ENCODE measurements at regions not wholly inside any gene's neighbourhood (a gene's known extent, or its start where the extent isn't known, plus 50 kb on each side); places are given as distances from the start of the nearest gene placed in this dataset.

DNA sequence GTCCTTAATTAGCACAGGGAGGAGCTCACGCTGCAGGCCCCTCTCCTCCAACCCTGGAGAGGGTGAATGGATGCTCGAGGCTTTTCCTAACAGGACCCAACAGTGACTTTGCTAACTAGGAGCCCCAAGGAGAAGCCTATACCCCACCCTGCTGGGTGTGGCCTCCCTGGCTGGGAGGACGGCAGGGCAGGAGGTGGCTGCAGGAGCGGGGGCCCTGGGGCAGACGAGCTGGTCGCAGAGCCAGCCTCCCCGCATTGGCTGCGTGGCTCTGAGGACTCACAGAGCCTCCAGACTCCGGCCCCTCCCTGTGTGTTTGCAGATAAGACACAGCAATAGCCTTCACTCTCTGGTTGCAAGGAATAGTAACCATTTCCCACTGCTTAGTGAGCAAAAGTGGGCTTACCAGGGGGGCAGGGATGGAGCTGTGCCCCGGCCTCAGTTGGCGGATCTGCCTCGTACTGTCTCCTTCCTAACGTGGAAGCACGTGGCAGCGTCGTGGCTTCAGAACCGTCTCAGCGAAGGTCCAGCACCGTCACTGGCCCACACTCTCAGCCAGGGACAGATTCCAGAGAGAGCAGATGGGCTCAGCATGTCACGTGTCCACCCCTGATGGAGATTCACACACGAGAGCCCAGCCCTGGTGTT lies 1087.5 kb downstream of the BRD1 start:
- no peak overlapping the region for H3K14ac ChIP-seq (replicated peaks; ENCODE audit: low read depth, low read length)
- 76% methylated on average over 7 of the region's 21 CpGs; no CpG with 5 or more reads in 1 of the 2 experiments for WGBS, 2 experiments (ENCODE audit: extremely low coverage in 2 of 2, insufficient read length in 1 of 2)
- no peak overlapping the region for H3K9ac ChIP-seq (ENCODE audit: low read depth, low read length)
- no peak overlapping the region for H2AFZ ChIP-seq (replicated peaks; ENCODE audit: low read length, poor library complexity)
- no peak overlapping the region for H2BK120ac ChIP-seq (ENCODE audit: low read depth, low read length)
- POLR2A ChIA-PET (ENCODE audit: unreplicated experiment), result no interaction called here
- H3K4me1 ChIP-seq (ENCODE audit: control insufficient read depth, insufficient read depth, low read length), result no peaks in the 10 kb centered on the region
- no peak overlapping the region for H3K23ac ChIP-seq (ENCODE audit: low read depth, low read length)
- no peak overlapping the region for H3K4ac ChIP-seq (ENCODE audit: low read depth, low read length)
- H4K20me1 ChIP-seq (ENCODE audit: insufficient read depth, low read length), result no peaks in the 10 kb centered on the region
- dilution Hi-C loops (cut with HindIII; ENCODE audit: low sequenced_read_pairs, unreplicated experiment) (no loop called here), in situ Hi-C loops (cut with MboI; ENCODE audit: low sequenced_read_pairs) (no loop called here), intact Hi-C loops (cut with micrococcal nuclease) (no loop called here)
- CTCF ChIA-PET, result no interaction called here
- H3K36me3 ChIP-seq (ENCODE audit: control insufficient read depth, insufficient read depth, low read length), result no peaks in the 10 kb centered on the region
- ATAC-seq (ENCODE audit: low read depth) (no peak), DNase-seq (no peak)
- no peak overlapping the region for H2BK5ac ChIP-seq (ENCODE audit: low read depth, low read length, poor library complexity, severe bottlenecking)
- no peak overlapping the region for H3K56ac ChIP-seq (ENCODE audit: extremely low read depth, insufficient read depth, low read length)
- no peak overlapping the region for H3K4me2 ChIP-seq (ENCODE audit: low read depth, low read length)
- H3K27ac ChIP-seq (ENCODE audit: insufficient read depth, low read length), result no peak overlapping the region
- no peaks in the 10 kb centered on the region for H3K79me1 ChIP-seq (ENCODE audit: low read depth in 1 of 2, low read length in 2 of 2)
- no peaks in the 10 kb centered on the region for H3K9me1 ChIP-seq (ENCODE audit: insufficient read depth, low read length)
- H2AK5ac ChIP-seq (ENCODE audit: low read depth, low read length), result no peak overlapping the region
- no peak overlapping the region for H4K5ac ChIP-seq (ENCODE audit: low read depth, low read length)
- H3K9me3 ChIP-seq (ENCODE audit: control insufficient read depth, insufficient read depth, low read length), result peaks cover 73% of the 10 kb centered on the region
- no peak overlapping the region for H2AK9ac ChIP-seq (replicated peaks; ENCODE audit: low read depth, low read length, poor library complexity)
- no peak overlapping the region for H4K91ac ChIP-seq (ENCODE audit: insufficient read depth, low read depth, low read length)
- H2BK15ac ChIP-seq (ENCODE audit: low read depth, low read length), result no peak overlapping the region
- no peaks in the 10 kb centered on the region for H3K27me3 ChIP-seq (ENCODE audit: control insufficient read depth, insufficient read depth, low read length)
- H3K4me3 ChIP-seq (ENCODE audit: insufficient read depth, low read depth, low read length), result no peak overlapping the region
- BruUV-seq (replicated peaks), result no TSS peak
- H4K8ac ChIP-seq (ENCODE audit: low read depth in 2 of 2, low read length in 2 of 2), result no peak overlapping the region
- no peak for TF ChIP-seq SMC3 (IDR thresholded peaks at IDR 0.05; ENCODE audit: low read depth, low read length)
- H3K18ac ChIP-seq (ENCODE audit: low read depth, low read length), result no peak overlapping the region
- H2BK20ac ChIP-seq (ENCODE audit: low read depth, low read length), result no peak overlapping the region

Measured in IMR-90 (cell line).